Bone marrow (tissue), 2 donors: ENCODE measurements at regions not wholly inside any gene's neighbourhood (a gene's known extent, or its start where the extent isn't known, plus 50 kb on each side); places are given as distances from the start of the nearest gene placed in this dataset.

Source experiments
- DNase-seq, 2 donors: peaks; one replicate each; lab custom pipeline; 2025; lab: John Stamatoyannopoulos, UW

- DNase-seq = no peak
Measured at GRCh38 chr6:95071464-95071863, 505.9 kb upstream of the MANEA start.

GRCh38 chr6:95078457-95078856 lies 498.9 kb upstream of the MANEA start:
- DNase-seq = no peak

GRCh38 chr6:95081231-95081630 lies 496.1 kb upstream of the MANEA start:
- DNase-seq = no peak

GRCh38 chr6:95081949-95082348 lies 495.4 kb upstream of the MANEA start:
- DNase-seq = no peak

GRCh38 chr6:95083506-95083905 lies 493.8 kb upstream of the MANEA start:
- no peak for DNase-seq

- DNase-seq = no peak
Measured at GRCh38 chr6:95084867-95085266, 492.5 kb upstream of the MANEA start.

GRCh38 chr6:95087394-95088097 lies 489.8 kb upstream of the MANEA start:
- DNase-seq = no peak

GRCh38 chr6:95091823-95092436 lies 485.4 kb upstream of the MANEA start:
- peak in 1 of 2 donors; percentile 1 for DNase-seq

- no peak for DNase-seq
Measured at GRCh38 chr6:95093154-95093553, 484.2 kb upstream of the MANEA start.

GRCh38 chr6:95094751-95095663 lies 482.3 kb upstream of the MANEA start:
- no peak for DNase-seq

GRCh38 chr6:95095855-95096254 lies 481.5 kb upstream of the MANEA start:
- DNase-seq = no peak

GRCh38 chr6:95099410-95099809 lies 477.9 kb upstream of the MANEA start:
- no peak for DNase-seq

- DNase-seq = no peak
Measured at GRCh38 chr6:95109212-95109611, 468.1 kb upstream of the MANEA start.

GRCh38 chr6:95110767-95111166 lies 466.6 kb upstream of the MANEA start:
- no peak for DNase-seq

GRCh38 chr6:95117236-95117635 lies 460.1 kb upstream of the MANEA start:
- DNase-seq = no peak

GRCh38 chr6:95119927-95120326 lies 457.4 kb upstream of the MANEA start:
- no peak for DNase-seq

GRCh38 chr6:95120984-95121383 lies 456.4 kb upstream of the MANEA start:
- no peak for DNase-seq

GRCh38 chr6:95127261-95127660 lies 450.1 kb upstream of the MANEA start:
- DNase-seq = no peak

- DNase-seq = no peak
Measured at GRCh38 chr6:95128439-95128838, 448.9 kb upstream of the MANEA start.

- no peak for DNase-seq
Measured at GRCh38 chr6:95128947-95129346, 448.4 kb upstream of the MANEA start.

- DNase-seq = no peak
Measured at GRCh38 chr6:95133578-95133977, 443.8 kb upstream of the MANEA start.

- no peak for DNase-seq
Measured at GRCh38 chr6:95135182-95135581, 442.2 kb upstream of the MANEA start.

- no peak for DNase-seq
Measured at GRCh38 chr6:95142101-95142500, 435.2 kb upstream of the MANEA start.
